ENCODE measurements at regions not wholly inside any gene's neighbourhood (a gene's known extent, or its start where the extent isn't known, plus 50 kb on each side); places are given as distances from the start of the nearest gene placed in this dataset.

- DNase-seq = no peak
Measured at GRCh38 chr4:67220861-67221260, 324.4 kb downstream of the CENPC start.

- DNase-seq = no peak
Measured at GRCh38 chr4:67218883-67219282, 326.4 kb downstream of the CENPC start.

- DNase-seq = no peak
Measured at GRCh38 chr4:67207941-67208441, 337.3 kb downstream of the CENPC start.

- DNase-seq = no peak
Measured at GRCh38 chr4:67204441-67204840, 340.9 kb downstream of the CENPC start.

- DNase-seq = no peak
Measured at GRCh38 chr4:67201334-67201733, 344.0 kb downstream of the CENPC start.

- DNase-seq = no peak
Measured at GRCh38 chr4:67198727-67199126, 346.6 kb downstream of the CENPC start.

- no peak for DNase-seq
Measured at GRCh38 chr4:67167849-67168248, 377.5 kb downstream of the CENPC start.

GRCh38 chr4:67162690-67163089 lies 382.6 kb downstream of the CENPC start:
- no peak for DNase-seq

- no peak for DNase-seq
Measured at GRCh38 chr4:67161311-67161710, 384.0 kb downstream of the CENPC start.

GRCh38 chr4:67160394-67160793 lies 384.9 kb downstream of the CENPC start:
- DNase-seq = no peak

- no peak for DNase-seq
Measured at GRCh38 chr4:67158666-67159065, 386.6 kb downstream of the CENPC start.

- DNase-seq = no peak
Measured at GRCh38 chr4:67152976-67153375, 392.3 kb downstream of the CENPC start.

- DNase-seq = no peak
Measured at GRCh38 chr4:67151376-67152343, 393.6 kb downstream of the CENPC start.

GRCh38 chr4:67141586-67141985 lies 403.7 kb downstream of the CENPC start:
- DNase-seq = no peak

- DNase-seq = no peak
Measured at GRCh38 chr4:67134616-67135015, 410.7 kb downstream of the CENPC start.

GRCh38 chr4:67133162-67133561 lies 412.1 kb downstream of the CENPC start:
- no peak for DNase-seq

GRCh38 chr4:67131224-67131623 lies 414.1 kb downstream of the CENPC start:
- no peak for DNase-seq

GRCh38 chr4:67130411-67130810 lies 414.9 kb downstream of the CENPC start:
- no peak for DNase-seq

- no peak for DNase-seq
Measured at GRCh38 chr4:67126570-67126969, 418.7 kb downstream of the CENPC start.

GRCh38 chr4:67125636-67126514 lies 419.4 kb downstream of the CENPC start:
- no peak for DNase-seq

- DNase-seq = no peak
Measured at GRCh38 chr4:67124716-67125115, 420.6 kb downstream of the CENPC start.

GRCh38 chr4:67122029-67122428 lies 423.3 kb downstream of the CENPC start:
- DNase-seq = no peak

GRCh38 chr4:67120369-67120768 lies 424.9 kb downstream of the CENPC start:
- DNase-seq = no peak

- DNase-seq = no peak
Measured at GRCh38 chr4:67109276-67109675, 436.0 kb downstream of the CENPC start.
